ENCODE measurements at regions not wholly inside any gene's neighbourhood (a gene's known extent, or its start where the extent isn't known, plus 50 kb on each side); places are given as distances from the start of the nearest gene placed in this dataset.

GRCh38 chr14:35944847-35945246, 118.7 kb downstream of the BRMS1L start:
- Histone ChIP-seq H4K20me1 (ENCODE audit: insufficient read depth) (no peaks in the 10 kb centered on the region), H3K4me3 (ENCODE audit: low read depth in 2 of 2, low read length in 1 of 2) (no peak overlapping the region), H3K27ac (ENCODE audit: low read depth in 2 of 2, low read length in 1 of 2) (no peak overlapping the region), H3K9me3 (no peaks in the 10 kb centered on the region), H3K9ac (no peak overlapping the region), H2AFZ (ENCODE audit: low read depth) (no peak overlapping the region), H3K27me3 (ENCODE audit: insufficient read depth) (peaks cover 5% of the 10 kb centered on the region; the same call in 1 of the 2 replicates), H3K9me2 (no peaks in the 10 kb centered on the region), H3K4me1 (ENCODE audit: control insufficient read depth in 1 of 2, insufficient read depth in 2 of 2, low read depth in 1 of 2, low read length in 1 of 2) (no peaks in the 10 kb centered on the region), H3K79me2 (ENCODE audit: insufficient read depth) (no peaks in the 10 kb centered on the region), H3K4me2 (no peak overlapping the region), H3F3A (replicated peaks; ENCODE audit: insufficient read depth) (no peaks in the 10 kb centered on the region), H3K36me3 (replicated peaks in 1 of 2; ENCODE audit: control insufficient read depth in 1 of 2, insufficient read depth in 2 of 2, low read length in 1 of 2) (no peaks in the 10 kb centered on the region)
- TF ChIP-seq SMC3 (IDR thresholded peaks at IDR 0.05; ENCODE audit: low read depth, low read length) = 0 out of 2 replicates have a peak, but pooled peaks have one; percentile 6
- no peak for TF ChIP-seq FOSL2 (IDR thresholded peaks at IDR 0.05; ENCODE audit: borderline replicate concordance, low read depth)
- TF ChIP-seq NFIC (IDR thresholded peaks at IDR 0.05; ENCODE audit: borderline replicate concordance) = no peak
- TF ChIP-seq FOXJ3 (CRISPR knock-in tag; IDR thresholded peaks at IDR 0.05) = no peak
- no peak for TF ChIP-seq GATA2 (CRISPR knock-in tag; IDR thresholded peaks at IDR 0.05)
- no peak for TF ChIP-seq EZH2phosphoT487 (IDR thresholded peaks at IDR 0.05; ENCODE audit: borderline replicate concordance, low read depth)
- TF ChIP-seq, protein P1, sequence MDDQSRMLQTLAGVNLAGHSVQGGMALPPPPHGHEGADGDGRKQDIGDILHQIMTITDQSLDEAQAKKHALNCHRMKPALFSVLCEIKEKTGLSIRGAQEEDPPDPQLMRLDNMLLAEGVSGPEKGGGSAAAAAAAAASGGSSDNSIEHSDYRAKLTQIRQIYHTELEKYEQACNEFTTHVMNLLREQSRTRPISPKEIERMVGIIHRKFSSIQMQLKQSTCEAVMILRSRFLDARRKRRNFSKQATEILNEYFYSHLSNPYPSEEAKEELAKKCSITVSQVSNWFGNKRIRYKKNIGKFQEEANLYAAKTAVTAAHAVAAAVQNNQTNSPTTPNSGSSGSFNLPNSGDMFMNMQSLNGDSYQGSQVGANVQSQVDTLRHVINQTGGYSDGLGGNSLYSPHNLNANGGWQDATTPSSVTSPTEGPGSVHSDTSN (IDR thresholded peaks at IDR 0.05) = no peak
- ChIA-PET POLR2A (no interaction called here), CTCF (interaction anchor here (1.1 kb wide), 1 partner anchor 9 kb away, joined by 3 read pairs; no protein-coding TSS in a partner anchor)
- 25% methylated on average over 2 of the region's 5 CpGs for WGBS (ENCODE audit: low lambda C conversion rate)
- DNase-seq = peak; percentile 17

DNA sequence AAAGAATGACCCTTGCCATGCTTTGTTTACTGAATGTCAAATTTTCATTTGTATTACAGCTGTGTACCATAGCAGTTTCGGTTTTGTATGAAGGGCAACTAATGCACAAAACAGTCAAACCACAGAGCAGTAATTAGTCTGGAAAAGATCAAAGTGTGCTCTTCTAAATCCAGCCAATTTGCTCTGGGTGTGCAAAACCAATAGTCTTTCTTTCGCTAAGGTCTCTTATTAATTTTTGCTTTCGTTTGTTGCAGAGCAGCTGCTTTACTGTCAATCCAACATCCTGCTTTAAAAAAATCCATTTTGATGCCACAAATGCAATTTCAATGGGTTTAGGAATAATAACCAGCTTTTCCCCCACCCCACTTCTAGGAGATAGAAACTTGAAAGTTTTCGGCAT, 114.2 kb downstream of the BRMS1L start:
- CTCF ChIA-PET = interaction anchor here (0.8 to 2.0 kb wide), 2 partner anchors 16 to 130 kb away, joined by 3 to 4 read pairs; no protein-coding TSS in a partner anchor
- TF ChIP-seq SIN3A (IDR thresholded peaks at IDR 0.05; ENCODE audit: borderline replicate concordance, low read depth, low read length) (no peak), RFX5 (IDR thresholded peaks at IDR 0.05; ENCODE audit: low read length) (no peak), ELF1 (IDR thresholded peaks at IDR 0.05) (no peak), EP300 (IDR thresholded peaks at IDR 0.05; ENCODE audit: borderline replicate concordance in 1 of 2, low read depth in 1 of 2, low read length in 1 of 2) (no peak), SMC3 (IDR thresholded peaks at IDR 0.05; ENCODE audit: low read depth, low read length) (no peak)
- peak overlapping the region; percentile 27 for H3K4me2 ChIP-seq
- POLR2A ChIA-PET = no interaction called here
- peak overlapping the region in 1 of 2 experiments; percentile 12; a peak in 2 of 4 replicates for H3K4me3 ChIP-seq (ENCODE audit: low read depth in 2 of 2, low read length in 1 of 2)
- no peaks in the 10 kb centered on the region for H3F3A ChIP-seq (replicated peaks; ENCODE audit: insufficient read depth)
- H4K20me1 ChIP-seq (ENCODE audit: insufficient read depth) = no peaks in the 10 kb centered on the region
- no peaks in the 10 kb centered on the region for H3K36me3 ChIP-seq (replicated peaks in 1 of 2; ENCODE audit: control insufficient read depth in 1 of 2, insufficient read depth in 2 of 2, low read length in 1 of 2)
- 12% methylated on average over 4 of the region's 4 CpGs for WGBS (ENCODE audit: low lambda C conversion rate)
- H3K9ac ChIP-seq = no peak overlapping the region
- H3K9me3 ChIP-seq = no peaks in the 10 kb centered on the region
- no peaks in the 10 kb centered on the region for H3K4me1 ChIP-seq (ENCODE audit: control insufficient read depth in 1 of 2, insufficient read depth in 2 of 2, low read depth in 1 of 2, low read length in 1 of 2)
- no peak for DNase-seq
- no peak overlapping the region for H3K27ac ChIP-seq (ENCODE audit: low read depth in 2 of 2, low read length in 1 of 2)
- peaks cover 5% of the 10 kb centered on the region; the same call in 1 of the 2 replicates for H3K27me3 ChIP-seq (ENCODE audit: insufficient read depth)
- peak overlapping the region; percentile 33; the same call in 1 of the 2 replicates for H2AFZ ChIP-seq (ENCODE audit: low read depth)
- H3K79me2 ChIP-seq (ENCODE audit: insufficient read depth) = no peaks in the 10 kb centered on the region
- no peaks in the 10 kb centered on the region for H3K9me2 ChIP-seq

GRCh38 chr14:35938770-35939169, 112.6 kb downstream of the BRMS1L start:
- Histone ChIP-seq H3K9me3 (no peaks in the 10 kb centered on the region), H3K9me2 (no peaks in the 10 kb centered on the region), H2AFZ (ENCODE audit: low read depth) (no peak overlapping the region), H3K79me2 (ENCODE audit: insufficient read depth) (no peaks in the 10 kb centered on the region), H3K9ac (no peak overlapping the region), H3K27me3 (ENCODE audit: insufficient read depth) (no peaks in the 10 kb centered on the region; the same call in 1 of the 2 replicates), H3K27ac (ENCODE audit: low read depth in 2 of 2, low read length in 1 of 2) (no peak overlapping the region), H3K4me3 (ENCODE audit: low read depth in 2 of 2, low read length in 1 of 2) (no peak overlapping the region), H4K20me1 (ENCODE audit: insufficient read depth) (no peaks in the 10 kb centered on the region), H3K4me2 (no peak overlapping the region), H3F3A (replicated peaks; ENCODE audit: insufficient read depth) (no peaks in the 10 kb centered on the region), H3K36me3 (replicated peaks in 1 of 2; ENCODE audit: control insufficient read depth in 1 of 2, insufficient read depth in 2 of 2, low read length in 1 of 2) (no peaks in the 10 kb centered on the region), H3K4me1 (ENCODE audit: control insufficient read depth in 1 of 2, insufficient read depth in 2 of 2, low read depth in 1 of 2, low read length in 1 of 2) (no peaks in the 10 kb centered on the region)
- ChIA-PET CTCF (no interaction called here), POLR2A (no interaction called here)
- 28% methylated on average over 2 of the region's 2 CpGs for WGBS (ENCODE audit: low lambda C conversion rate)
- DNase-seq = no peak
- no peak for TF ChIP-seq GATA2 (CRISPR knock-in tag; IDR thresholded peaks at IDR 0.05)
- TF ChIP-seq RCOR1 (IDR thresholded peaks at IDR 0.05; ENCODE audit: low read length) = no peak
- no peak for TF ChIP-seq GABPA (IDR thresholded peaks at IDR 0.05; ENCODE audit: low read depth)
- TF ChIP-seq, protein P2, sequence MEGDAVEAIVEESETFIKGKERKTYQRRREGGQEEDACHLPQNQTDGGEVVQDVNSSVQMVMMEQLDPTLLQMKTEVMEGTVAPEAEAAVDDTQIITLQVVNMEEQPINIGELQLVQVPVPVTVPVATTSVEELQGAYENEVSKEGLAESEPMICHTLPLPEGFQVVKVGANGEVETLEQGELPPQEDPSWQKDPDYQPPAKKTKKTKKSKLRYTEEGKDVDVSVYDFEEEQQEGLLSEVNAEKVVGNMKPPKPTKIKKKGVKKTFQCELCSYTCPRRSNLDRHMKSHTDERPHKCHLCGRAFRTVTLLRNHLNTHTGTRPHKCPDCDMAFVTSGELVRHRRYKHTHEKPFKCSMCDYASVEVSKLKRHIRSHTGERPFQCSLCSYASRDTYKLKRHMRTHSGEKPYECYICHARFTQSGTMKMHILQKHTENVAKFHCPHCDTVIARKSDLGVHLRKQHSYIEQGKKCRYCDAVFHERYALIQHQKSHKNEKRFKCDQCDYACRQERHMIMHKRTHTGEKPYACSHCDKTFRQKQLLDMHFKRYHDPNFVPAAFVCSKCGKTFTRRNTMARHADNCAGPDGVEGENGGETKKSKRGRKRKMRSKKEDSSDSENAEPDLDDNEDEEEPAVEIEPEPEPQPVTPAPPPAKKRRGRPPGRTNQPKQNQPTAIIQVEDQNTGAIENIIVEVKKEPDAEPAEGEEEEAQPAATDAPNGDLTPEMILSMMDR (IDR thresholded peaks at IDR 0.05) = no peak
- no peak for TF ChIP-seq YY1 (IDR thresholded peaks at IDR 0.05; ENCODE audit: low read depth)
- no peak for TF ChIP-seq FOXJ3 (CRISPR knock-in tag; IDR thresholded peaks at IDR 0.05)
- TF ChIP-seq IRF3 (IDR thresholded peaks at IDR 0.05; ENCODE audit: low read depth, low read length) = no peak
- TF ChIP-seq RAD21 (IDR thresholded peaks at IDR 0.05; ENCODE audit: low read length) = no peak
- no peak for TF ChIP-seq ELF1 (IDR thresholded peaks at IDR 0.05)
- TF ChIP-seq EZH2phosphoT487 (IDR thresholded peaks at IDR 0.05; ENCODE audit: borderline replicate concordance, low read depth) = no peak
- TF ChIP-seq SMC3 (IDR thresholded peaks at IDR 0.05; ENCODE audit: low read depth, low read length) = no peak
- no peak for TF ChIP-seq SIN3A (IDR thresholded peaks at IDR 0.05; ENCODE audit: borderline replicate concordance, low read depth, low read length)
- no peak for TF ChIP-seq TEAD4 (IDR thresholded peaks at IDR 0.05; ENCODE audit: borderline replicate concordance, insufficient read depth)
